HG03095 (cell line): ENCODE measurements at regions not wholly inside any gene's neighbourhood (a gene's known extent, or its start where the extent isn't known, plus 50 kb on each side); places are given as distances from the start of the nearest gene placed in this dataset.

Experiments used
- ATAC-seq: cut with Tn5 transposase; IDR thresholded peaks from one replicate; pipeline ENCODE4 v1.9.1; 2021; ENCODE audit warnings: moderate library complexity; ENCODE audit not compliant: unreplicated experiment

DNA sequence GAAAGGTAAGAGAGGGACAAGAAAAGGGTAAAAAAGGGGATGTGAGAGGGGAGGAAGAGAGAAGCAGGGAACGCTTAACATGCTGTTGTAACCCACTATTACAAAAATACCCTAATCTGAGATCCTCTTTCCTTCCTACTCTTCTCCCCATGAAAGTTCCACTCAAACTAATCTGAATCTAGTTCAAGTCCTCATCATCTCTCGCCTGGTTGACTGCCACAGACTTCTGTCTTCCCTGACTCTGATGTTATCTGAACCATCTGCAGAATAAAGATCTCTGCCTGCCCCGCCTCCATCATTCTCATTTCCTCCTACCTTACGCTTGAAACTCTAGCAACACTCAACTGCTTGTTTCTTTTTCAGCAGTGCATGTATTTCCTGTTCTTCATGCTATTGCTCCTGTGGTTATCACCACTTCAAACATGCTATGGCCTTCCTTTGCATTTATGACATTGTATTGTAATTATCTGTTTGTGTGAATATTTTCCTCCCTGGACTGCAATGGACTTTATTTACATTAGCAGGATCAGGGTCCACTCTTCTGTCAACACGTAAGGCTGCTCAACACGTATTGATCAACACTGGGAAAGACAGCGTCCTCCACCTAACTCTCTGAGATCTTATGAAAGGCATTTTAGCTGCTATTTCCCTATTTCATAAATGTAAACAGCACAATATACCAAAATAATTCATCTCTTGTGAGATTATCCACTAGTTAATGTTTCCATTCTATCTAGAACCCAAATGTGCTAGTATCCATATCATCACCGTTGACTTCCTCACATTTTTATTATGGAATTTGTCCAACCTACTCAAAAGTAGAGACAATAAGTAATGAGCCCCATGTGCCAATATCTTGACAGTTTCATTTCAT is 215.5 kb upstream of the USP25 start:
- peak; percentile 99 for ATAC-seq

DNA sequence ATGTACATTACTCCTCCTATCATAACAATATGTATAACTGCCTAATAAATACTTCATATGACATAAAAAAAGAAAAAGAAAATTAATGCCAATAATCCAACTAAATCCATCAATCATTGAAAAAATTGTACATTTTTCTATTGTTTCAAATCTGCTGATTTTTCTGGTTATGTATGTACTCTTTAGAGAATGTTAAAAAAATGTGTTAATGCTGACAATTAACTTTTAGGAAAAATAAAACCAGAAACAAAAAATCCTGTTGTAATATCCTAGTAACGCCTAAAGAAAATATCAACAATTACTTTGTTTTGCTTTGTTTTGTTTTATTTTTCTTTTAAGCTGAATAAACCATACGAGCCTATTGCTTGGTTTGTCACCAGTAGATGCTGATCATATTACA is 213.9 kb upstream of the USP25 start:
- ATAC-seq: no peak

DNA sequence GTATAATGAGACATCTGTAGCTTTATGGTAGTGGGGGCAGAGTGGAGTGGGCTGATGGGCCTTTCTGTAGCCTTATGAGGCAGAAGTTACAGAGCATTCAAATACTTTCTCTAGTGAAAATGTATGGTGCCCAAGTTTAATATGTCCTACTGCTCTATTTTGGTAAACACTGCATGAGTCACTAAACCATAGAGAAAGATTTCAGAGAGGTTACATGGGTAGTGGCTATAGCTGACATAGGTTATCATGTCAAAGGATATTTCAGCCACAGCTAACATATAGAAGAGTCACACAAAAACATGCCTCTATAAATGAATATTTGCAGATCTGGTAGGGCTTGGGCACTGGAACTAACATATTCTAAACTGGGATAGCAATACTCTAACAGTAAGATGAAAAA is 212.4 kb upstream of the USP25 start:
- ATAC-seq: no peak

DNA sequence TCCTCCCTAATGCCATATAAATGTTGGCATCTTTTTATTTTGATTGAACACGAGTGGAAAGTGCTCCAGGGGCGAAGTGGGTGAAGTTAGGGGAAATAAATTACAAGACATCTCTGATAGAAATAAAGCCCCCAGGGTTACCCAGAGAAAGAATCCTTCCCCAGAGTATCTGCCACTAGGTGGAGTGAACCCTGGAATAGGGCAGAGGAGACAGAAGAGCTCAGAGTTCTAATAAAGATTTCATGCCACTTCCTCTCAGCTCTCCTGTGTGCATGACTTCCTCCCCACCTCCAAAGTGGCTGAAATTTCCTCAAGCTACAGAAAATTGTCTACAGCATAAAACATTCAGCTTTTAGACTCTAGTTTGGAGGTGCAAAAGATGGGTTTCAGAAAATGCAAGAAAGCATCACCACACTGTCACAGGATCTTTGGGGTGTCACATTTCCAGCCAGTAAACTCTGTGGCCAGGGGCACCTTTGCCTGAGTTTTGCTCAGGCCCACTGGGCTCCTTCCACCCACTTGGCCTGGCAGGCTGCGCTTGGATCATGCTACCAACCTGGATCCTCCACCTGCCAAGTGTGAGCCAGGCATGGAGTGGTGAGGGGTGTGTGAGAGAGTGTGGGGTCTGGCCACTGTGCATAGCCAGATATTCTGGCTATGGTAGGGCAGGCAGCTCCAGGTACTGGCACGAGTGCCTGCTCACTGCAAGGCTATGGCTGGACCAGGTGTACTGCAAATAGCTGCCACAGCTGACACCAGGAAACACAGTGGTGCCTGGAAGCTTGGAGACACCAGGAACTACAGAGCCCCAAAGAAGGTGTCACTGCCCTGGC is 208.8 kb upstream of the USP25 start:
- no peak for ATAC-seq

- ATAC-seq: no peak
Measured at GRCh38 chr21:15521644-15522001, 208.2 kb upstream of the USP25 start.

DNA sequence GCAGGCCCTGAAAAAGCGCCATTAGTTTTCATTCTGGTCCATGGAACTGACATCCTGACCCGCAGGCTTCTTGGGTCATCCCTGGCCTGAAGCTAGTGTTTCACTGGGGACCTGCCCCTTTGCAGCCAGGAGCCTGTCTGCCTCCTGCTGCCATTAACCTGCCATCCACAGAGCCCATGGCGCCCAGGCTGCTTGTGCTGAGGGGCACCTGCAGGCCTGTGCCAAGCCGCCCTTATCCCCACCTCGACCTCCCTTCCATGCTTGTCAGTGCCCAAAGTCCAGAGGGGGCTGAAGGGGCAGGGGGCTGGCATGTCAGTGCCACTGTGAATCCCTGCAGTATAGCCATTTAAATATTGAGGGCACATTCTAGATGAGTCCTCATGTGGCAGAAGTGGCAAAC is 207.6 kb upstream of the USP25 start:
- no peak for ATAC-seq

DNA sequence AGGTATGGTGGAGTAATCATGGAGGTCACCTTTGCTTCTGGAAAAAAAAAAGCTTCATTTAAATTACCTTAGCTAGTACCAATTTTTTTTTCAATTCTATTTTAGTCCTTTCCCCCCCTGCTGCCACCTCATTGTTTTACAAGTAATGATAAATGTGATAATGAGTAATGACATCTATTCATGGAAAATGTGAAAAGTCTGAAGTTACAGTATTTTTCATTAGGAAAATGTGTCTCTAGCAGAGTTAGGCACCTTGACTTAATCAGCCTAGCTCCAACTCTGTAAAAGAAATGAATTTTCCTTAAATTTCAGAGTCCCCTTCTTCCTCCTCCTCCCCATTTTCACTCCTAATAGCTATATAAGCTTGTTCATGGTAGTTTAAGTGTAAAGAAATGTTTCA is 204.9 kb upstream of the USP25 start:
- ATAC-seq: no peak

DNA sequence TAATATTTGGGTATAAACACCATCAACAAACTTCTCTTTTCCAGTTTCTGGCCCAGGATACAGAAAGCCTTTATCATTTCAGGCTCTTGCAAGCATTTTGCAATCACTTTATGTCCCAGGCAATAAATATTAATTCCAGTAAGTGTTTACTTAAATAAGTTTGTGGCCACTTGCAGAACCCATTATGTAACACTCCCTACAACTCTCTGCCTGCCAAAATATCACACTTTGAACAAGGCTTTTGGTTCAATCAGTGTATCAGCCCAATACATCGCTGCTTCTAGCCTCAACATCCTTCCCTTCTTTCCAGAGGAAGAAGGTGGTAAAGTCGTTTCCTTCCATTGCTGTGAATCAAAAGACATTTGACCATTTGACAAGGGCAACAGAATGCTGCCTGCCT is 203.0 kb upstream of the USP25 start:
- no peak for ATAC-seq

DNA sequence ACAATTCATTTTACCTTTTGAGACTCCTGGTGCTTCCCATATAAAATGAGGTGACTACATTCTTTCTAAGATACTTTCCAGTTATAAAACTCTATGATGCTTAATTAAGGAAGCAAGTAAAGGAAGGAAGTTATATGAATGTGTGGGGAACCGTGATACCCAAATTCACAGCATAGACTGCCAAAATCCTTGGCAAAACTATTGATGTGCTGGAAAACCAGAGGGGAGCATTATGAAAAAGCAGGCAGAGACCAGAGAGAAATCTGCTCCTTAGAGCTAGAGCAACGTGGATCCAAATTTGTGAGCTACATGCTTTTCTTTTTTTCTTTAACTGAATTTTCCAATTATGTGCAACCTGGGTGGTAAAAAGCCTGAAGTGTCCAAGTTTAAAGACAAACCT is 201.4 kb upstream of the USP25 start:
- no peak for ATAC-seq

GRCh38 chr21:15531986-15532385 is 197.8 kb upstream of the USP25 start:
- no peak for ATAC-seq

GRCh38 chr21:15533618-15534017 is 196.2 kb upstream of the USP25 start:
- no peak for ATAC-seq

DNA sequence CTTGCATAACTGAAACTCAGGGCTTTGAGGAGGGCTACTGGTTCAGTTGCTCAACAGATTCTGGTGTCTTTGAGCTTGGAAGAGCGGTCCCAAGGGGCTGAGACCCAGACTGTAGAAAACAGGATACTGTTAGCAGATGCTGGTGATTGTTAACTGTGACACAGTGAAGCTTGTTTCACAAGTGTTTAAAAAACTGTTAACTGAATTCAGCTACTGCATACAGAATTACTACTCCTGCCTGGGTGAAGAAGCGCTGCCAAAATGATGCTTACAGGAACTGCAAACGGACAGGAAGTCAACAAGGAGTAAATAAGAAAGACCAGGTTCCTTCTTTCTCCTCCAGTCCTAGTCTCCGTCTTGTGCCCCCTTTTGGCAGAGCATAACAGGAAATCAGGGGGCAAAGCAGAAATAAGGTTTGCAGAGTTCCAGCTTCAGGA is 195.3 kb upstream of the USP25 start:
- ATAC-seq: no peak

DNA sequence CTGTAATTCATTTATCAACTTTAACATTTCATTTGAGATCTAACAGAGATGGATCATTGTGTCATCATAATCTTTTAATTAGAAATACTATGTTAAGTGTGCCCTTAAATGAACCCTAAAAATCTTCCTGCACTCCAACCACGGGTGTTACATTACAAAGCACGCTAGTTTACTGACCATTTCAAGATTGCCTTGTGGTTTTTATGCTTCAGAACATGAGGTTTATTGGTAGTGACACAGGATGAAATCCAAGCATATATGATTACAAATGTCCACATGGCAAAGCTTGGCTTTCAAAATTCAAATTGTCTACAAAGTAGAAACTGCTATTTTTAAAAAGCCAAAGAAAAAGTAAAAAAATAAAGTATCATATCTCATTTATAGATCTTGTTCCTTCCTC is 190.4 kb upstream of the USP25 start:
- no peak for ATAC-seq

DNA sequence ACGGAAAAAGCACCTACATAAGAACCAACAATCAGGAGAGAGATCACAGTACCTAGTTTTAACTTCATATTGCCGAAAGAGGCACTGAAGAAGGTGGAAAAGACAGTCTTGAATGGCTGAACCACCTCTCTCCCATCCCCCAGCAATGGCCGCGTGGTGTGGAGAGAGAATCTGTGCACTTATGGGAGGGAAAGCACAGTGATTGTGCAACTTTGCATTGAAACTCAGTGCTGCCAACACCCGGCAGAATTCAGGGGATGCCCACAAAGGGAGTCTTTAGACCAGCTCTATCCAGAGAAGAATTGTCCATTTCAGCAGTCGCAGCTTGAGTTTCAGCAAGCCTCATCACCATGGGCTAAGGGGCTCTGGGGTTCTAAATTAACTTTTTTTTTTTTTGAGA is 186.3 kb upstream of the USP25 start:
- no peak for ATAC-seq

GRCh38 chr21:15549671-15550070 is 180.1 kb upstream of the USP25 start:
- ATAC-seq: no peak

- ATAC-seq: no peak
Measured at GRCh38 chr21:15552914-15553494, 176.8 kb upstream of the USP25 start.

DNA sequence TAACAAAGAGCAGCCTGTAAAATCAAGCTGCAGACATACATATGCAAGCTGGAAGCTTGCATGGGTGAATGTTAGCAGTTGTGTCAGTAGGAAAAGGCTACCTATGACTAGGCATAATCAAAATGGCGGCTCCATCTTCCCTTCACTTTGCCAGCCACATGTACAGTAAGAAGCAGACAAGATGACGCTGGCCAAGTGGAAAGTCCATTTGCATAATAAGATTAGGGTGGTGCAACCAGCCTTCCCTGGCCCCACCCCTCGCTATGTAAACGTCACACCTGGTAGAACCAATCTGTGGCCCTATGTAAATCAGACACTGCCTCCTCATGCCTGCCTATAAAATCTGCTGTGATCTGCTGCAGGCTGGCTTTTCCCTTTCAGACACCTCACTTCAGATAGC is 171.9 kb upstream of the USP25 start:
- ATAC-seq: no peak

DNA sequence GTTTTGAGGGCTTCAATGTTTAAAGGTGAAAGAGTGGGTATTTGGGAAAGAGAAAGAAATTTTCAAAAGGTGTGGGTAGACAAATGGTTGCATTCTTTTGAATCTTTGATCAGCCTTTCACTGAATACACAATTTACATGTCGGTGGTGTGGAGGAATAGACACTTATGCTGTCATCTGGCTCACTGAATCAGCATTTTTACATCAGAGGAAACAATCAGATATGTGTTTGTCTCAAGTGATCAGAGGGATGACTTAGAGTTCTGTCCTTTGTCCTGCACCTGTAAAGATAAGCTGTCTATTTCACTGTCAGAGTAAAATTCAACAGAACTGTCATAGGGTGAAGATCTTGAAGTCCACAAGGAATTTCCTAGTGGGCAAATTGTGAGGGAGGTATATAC is 170.9 kb upstream of the USP25 start:
- no peak for ATAC-seq

DNA sequence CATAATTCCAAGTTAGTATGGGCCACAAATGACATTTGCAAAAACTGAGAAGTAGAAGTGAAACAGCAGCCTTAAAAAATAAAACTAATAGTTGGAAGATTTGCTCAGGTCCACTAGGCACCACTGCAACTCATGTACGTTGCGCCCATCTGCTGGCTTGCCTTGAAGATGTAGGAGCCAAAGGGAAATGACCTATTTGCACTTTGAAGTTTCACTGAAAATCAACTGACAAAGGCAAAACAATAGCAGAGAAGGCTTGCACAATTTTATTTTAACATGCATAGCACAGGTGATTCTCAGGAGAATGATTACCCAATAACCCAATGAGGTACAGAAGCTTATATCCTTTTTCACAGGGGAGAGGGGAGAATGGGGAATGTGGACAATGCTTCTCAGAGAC is 170.1 kb upstream of the USP25 start:
- ATAC-seq: no peak

DNA sequence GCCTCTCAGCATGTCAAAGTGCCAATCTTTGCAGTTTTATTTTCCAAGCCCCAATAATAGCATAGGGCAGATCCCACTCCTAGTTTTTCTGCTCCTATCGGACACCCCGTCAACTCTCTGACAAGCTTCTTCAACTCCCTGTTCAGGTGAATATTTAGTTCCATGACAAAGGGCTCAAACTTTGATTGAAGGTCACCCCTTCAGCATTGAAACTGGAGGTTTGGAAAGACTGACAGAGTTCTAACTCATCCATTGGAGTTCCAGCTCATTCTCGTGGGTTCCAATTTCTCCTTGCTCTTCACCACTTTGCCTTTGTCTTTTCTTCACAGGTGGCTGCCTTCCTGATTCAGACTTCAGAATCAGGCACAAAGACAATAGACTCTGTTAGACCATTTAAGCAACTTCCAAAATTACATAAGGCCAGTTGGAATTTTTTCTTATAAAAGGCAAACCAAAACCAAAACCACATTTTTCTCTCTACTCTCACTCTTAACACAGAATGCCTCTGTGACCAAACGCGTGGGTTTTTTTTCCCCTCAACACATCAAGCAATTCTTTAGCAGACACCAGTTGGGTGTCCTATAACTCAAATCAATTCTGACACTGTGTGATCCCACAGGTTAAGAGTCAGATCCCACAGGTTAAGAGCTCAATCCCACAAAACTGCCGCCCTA is 169.3 kb upstream of the USP25 start:
- ATAC-seq: no peak

DNA sequence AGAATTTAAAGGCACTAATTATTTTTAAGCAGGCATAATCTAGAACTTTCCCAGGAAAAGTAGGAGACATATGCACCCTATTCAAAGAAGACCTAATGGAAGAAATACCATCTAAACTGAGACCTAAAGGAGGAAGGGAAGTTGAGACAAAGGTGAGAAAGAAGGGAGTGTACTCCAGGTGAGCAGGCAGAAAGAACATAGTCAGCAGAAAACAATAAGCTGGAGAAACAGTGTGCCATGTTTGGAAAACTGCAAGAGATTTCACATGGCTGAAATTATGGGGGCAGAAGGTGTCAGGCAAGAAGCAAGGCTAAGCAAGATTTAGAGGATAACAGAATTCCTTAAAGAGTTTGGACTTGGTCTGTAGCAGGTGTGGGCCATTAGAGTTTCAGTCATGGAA is 167.0 kb upstream of the USP25 start:
- no peak for ATAC-seq
